CD4-positive, alpha-beta T cell treated with Interleukin-17A for 1 hour (primary cell): ENCODE measurements at regions not wholly inside any gene's neighbourhood (a gene's known extent, or its start where the extent isn't known, plus 50 kb on each side); places are given as distances from the start of the nearest gene placed in this dataset.

Experiments
- DNase-seq: peaks from one replicate; pipeline ENCODE4 v3.0.0-alpha.2; 2020

DNA sequence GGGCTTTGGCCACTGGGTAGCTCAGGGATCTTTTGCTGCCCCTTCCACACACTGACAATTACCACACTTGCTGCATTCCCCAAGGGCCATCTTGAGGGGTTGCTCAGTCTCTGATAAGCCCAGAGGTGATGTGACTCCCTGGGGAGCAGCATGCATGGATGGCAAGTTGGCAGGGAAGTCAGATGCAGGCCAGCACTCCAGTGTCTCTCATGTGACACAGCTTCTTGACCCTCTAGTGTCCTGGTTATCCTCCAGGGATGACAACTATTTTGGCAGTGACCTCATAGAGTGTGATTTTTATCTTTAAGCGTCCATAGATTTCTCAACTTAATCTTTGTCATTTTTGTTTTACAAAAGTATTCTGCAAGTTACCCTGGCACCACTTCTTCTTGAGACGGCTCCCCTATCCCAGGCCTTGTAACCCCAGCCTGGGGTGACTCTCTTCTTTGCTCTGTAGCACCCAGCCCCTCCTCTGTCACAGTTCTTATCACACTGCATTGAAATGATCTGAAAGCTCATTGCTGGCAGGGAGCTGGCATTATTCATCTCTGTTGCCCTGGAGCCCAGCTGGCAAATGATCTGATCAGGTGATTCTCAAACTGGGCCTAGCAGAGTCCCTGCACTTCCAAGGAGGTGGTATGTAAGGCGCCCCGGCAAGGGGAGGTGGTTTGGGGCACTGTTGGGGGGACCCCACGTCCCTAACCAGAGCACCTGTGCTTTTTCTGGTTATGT lies 72.6 kb downstream of the TENT5C start:
- DNase-seq, result no peak

DNA sequence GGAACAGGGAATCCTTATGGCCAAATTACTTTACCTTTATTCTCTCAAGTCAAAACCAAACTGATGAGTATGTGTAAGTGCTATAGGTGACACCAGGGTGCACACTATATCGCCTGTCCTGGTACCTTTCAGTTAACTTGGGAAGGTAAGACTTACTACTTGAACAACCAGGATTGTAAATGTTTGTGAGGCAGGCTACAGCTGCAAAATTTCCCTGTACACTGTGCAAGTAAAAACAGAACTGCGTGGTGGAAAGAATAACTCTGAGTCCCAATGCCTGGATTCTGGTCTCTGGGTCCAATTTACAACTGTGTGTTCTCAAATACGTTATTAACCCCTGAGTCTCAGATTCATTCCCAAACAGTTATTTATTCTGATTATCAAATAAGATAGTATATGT lies 73.5 kb downstream of the TENT5C start:
- no peak for DNase-seq

DNA sequence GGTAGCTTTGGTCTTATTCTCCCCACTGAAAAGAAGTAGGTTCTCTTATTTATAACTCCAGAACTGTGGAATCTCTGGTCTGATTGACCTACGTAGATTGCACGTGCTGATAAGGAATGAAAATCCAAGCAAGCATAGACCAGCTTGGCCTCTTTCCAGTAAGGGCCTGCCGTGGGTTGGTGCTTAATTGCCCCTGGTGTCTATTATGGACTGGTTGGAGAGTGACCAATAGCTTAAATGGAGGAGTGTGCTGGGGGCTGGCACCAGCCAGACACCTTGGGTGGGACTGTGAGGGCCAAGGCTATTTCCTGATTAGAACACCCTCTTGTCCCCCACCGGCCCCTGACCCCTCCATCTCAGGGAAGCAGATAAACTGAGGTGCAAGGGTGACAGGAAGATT lies 74.0 kb downstream of the TENT5C start:
- no peak for DNase-seq

DNA sequence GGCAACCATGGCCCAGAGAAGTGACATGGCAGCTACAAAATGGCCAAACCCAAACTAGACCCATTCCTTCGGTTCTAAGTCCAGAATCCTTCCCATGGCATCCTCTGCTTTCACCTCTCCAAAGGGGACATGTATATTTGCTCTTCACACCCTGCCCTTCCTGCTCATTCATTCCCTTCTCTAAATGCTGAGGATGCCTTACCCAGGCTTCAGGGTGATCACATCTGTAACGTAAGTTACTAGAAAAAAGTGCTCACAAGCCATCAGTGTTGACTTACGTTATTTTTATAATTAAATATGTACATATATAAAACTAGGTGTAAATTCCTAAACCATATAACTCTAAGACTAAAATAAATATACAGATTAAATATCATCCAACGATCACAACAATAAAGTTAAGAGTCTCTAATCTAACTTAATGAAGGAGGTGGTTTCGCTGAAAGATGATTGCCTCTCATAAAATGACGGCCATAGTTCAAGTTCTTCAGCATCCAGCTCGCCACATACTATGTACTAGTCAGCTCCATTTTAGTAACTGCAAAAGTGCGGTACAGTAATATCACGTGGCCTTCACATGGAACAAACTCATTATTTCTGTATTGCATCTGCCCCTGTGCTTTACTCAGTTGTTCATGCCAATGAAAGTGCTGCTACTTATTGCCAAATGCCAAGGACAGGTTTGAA lies 74.6 kb downstream of the TENT5C start:
- DNase-seq, result no peak

DNA sequence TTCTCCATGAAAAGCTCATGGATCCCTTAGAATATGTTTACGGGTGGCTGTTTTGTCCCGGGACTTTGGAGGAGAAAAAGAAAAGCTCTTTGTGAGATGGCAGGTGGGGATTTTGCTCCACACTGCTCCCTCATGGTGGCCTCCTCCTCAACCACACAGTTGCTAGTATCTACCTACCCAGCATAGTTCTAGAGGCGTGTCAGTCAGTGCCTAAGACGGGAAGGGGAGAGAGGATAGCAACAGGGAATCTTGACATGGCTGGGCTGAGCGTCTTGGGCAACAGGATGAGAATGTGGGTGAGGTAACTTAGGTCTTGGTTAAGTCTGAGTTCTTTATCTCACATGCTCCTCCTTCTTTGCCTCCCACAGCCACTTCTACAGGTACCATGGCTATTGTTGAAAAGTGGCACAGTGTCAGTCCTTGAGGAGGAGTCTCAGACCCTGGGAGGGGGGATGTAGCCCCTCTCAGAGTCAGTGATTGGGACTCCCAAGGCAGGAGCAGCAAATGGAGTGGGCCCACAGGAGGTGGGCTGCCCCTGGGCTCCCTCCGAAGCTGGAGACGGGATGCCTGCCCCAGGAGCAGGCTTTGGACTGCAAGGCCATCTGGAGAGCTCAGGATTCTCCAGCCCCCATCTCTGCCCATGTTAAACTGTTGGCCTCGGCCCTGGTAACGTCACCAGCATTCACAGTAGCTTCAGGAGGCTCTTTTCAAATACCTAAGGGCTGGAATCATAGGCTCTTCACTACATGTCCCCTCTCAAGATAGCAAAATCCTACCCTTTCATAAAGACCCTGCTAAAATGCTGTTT lies 75.4 kb downstream of the TENT5C start:
- no peak for DNase-seq

DNA sequence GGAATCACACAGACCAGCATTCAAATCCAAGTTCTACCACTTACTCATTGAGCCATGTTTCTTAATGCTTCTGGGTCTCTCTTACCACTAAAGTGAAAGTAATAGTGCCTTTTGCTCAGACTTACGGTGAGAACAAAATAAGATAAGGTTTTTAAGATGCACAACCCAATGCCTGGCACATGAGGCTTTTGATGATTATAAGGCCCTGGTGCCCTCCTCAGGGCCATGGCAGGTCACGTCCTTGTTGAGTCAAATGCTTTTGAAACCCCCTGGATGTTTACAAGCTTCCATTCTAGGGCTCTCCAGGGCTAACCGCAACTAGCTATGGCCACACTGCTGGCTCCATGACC lies 76.0 kb downstream of the TENT5C start:
- DNase-seq, result no peak

DNA sequence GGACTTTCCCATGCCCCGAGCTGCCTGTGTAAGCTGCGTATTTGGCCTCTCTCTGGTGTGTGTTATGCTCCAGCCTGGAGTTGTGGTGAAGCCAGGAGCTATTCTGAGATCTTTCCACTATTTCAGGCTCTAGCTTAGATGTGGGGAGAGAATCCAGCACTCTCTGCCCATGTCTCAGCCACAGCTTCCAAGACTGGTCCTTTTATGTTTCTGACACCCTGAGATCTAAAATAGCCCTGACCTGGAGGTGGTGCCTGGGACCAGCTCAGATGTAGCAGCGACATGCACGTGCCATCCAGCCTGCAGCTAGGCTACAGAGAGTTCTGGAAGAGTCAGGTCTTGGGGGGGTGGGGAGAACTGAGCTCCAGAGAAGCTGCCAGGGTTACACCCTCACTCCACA lies 76.5 kb downstream of the TENT5C start:
- DNase-seq, result no peak

DNA sequence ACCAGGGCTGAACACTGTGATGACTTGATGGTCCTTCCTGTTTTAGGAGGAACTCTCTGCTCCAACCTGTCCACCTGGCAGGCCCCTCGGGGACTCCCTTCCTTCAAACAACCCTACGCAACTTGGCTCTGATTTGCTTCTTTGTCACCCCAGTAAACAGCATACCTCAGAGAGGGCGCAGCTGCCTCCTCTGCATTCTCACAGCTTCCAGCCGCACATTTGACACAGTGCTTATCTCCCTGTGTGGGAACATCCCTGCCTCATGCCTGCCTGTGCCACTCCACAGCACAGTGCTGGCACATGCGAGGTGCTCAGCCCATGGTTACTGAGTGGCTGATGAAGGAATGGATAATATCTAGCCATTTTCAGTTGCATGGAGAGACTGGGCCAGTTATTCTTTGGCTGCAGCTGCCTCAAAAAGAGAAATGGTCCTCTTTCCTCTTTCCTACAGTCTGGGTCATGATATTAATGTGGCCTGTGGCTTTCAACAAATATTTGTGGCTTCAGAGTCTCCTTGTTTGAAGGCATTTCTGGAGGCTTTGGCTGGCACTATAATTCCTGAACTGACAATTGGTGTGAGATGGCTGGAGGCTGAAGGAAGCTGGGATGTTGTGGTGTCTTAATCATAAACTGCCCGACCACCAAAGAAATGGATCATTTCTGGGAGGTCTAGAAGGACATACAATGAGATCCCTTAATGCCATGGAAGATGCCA lies 77.9 kb downstream of the TENT5C start:
- no peak for DNase-seq

DNA sequence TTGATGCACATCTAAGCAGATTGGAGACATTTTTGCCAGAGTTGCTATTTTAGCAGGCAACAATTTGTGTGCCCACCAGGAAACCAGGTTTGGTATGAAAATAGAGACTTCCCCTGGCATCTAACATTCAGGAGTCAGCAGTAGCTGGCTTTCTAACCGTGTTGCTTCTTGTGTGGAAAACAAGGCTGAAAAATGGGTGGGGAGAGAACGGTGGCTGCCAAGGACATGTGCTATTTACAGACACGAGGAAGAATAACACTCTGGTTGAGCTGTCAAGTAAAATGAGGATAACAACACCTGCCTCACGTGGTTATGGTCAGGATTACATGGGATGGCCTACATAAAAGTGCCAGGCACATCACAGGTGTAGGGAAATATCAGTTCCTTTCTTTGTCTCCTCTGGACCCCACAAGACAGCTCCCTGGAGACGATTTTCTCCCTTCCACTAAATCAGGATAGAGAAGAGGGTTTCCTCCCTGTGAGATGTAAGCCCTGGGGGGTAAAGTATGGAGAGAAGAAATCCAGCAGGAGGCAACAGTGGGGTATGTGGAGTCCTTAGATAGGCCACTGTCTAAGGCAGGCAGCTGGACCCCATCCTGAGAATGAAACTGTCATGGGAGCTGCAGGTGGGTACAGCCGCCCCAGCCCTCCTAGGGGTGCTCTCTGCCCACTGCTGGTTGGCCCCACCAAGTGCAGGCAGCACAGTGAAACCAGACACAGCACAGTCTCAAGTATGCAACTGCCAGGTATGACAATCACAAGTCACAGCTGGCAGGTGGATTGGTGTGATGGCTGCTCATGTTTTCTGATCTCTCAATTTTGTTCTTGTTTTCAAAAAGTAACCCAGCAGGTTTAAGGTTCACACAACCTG lies 80.3 kb downstream of the TENT5C start:
- no peak for DNase-seq

DNA sequence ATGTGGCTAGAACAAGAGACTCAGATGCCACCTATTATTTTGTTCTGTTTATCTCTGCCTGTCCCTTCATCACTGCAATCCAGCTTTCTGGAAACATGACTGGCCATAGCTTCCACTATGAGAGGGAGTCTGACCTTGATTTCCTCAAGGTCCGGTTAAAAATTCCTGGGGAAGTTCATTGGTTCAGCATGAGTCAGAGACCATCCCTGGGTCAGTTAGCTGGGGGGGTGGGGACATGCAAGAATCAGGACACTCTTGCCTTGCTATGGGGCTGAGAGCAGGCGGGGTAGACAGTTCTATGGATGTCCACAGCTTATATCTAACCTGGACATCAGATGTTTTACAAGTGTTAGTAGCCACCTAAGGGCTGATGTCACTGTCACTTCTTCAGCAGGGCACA lies 81.1 kb downstream of the TENT5C start:
- no peak for DNase-seq

DNA sequence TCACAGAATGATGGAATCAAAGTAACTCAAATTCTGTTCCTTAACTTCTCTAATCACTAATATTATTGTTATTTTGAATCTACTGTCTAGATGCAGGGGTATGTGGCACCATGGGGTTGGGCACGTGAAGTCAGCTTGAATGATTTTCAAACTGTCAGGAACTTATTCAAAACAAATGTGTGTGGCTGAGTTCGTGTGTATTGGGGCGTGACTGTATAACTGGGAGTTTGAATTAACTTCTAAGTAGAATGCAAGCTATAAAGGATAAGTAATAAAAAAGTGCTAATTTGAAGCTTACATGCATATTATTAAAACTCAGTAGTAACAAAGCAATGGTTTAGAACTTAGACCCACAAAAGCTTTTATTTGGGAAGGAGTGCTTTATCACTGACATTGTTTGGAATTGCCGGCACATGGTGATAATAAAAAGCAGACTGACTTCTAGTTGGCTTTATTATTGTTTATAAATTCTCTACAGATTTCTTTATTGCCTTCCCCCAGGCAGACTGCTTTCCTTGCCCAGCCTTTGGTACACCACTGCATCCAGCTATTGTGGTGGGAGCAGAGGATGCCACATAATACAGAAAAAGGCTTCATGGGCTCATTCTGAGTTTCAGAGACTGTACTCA lies 84.3 kb downstream of the TENT5C start:
- no peak for DNase-seq

DNA sequence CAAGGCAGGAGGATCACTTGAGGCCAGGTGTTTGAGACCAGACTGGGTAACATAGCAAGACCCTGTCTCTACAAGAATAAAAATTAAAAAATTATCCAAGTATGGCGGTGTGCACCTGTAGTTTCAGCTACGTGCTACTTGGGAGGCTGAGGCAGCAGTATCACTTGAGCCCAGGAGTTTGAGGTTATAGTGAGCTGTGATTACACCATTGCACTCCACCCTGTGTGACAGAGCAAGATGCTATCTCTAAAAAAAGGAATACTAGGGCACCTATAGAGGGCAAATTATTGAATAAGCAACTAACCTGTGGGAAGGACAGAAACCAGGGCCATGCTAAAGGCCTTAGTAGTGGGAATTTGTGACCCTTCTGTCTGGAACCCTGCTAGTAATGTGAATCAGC lies 86.1 kb downstream of the TENT5C start:
- DNase-seq, result no peak

DNA sequence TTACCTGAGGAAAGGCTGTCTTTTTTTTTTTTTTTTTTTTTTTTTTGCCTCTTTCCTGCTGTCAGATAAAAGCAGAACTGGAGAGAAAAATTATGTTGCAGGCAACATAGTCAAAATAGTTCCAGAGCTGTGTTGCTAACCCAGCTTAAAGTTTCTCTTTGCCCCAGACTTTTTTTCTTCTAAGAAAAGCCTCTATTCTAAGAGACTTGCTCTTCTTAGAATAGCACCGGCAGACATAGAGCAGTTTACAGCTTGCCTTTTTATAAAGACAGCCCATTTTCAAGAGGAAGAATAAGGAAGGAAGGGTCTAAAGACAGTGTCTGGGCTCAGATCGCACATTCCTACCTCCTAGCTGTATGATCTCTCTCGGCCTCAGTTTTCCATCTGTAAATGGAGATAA lies 88.7 kb downstream of the TENT5C start:
- no peak for DNase-seq

DNA sequence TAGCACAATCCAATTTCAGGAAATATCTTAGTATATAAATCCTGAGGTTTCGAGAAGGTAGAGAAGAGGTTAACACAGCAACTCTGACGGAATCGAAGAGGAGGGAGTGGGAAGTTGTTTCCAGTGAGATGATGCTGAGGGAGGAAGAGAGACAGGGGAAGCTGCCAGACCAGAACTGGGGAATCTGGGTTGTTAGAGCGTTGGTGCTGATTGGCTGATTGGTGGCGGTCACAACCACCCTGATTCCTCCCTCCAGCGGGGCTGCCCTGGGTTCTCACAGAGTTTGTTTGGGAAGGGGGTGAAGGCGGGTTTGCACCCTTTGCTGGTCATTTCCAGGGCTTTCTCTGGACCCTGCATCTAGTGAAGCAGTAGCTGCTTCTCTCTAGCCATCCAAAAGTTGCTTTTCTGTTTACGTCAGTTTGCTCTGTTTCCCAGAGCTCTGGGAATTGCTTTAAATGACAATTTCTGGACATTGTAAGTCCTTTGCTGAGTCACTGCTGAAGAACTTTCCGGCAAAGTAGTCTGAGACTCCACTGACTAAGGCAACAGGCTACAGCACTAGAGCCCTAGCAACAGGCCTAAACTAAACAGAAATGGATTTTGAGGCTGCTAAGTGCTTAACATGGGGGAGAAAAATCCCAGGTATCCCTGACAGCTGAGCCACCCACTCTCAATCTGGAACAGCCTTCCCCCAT lies 90.1 kb downstream of the TENT5C start:
- no peak for DNase-seq

DNA sequence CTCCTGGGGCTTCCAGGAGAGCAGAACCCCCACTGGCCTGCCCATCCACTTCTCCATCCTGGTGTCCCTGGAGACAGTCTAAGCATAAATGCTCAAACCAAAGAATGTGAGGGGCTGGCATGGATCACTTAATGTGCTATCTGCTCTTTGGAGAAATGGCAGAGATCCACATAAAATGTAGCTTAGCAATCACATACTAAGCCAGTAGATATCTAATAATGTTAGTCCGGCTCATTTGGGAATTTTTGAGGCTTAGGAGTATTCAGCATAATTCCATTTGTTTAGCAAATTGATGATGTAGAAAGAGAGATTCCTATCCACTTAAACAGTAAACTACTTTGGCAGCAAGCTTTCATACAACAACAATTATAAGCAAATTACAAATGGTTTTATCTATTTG lies 90.7 kb downstream of the TENT5C start:
- no peak for DNase-seq

DNA sequence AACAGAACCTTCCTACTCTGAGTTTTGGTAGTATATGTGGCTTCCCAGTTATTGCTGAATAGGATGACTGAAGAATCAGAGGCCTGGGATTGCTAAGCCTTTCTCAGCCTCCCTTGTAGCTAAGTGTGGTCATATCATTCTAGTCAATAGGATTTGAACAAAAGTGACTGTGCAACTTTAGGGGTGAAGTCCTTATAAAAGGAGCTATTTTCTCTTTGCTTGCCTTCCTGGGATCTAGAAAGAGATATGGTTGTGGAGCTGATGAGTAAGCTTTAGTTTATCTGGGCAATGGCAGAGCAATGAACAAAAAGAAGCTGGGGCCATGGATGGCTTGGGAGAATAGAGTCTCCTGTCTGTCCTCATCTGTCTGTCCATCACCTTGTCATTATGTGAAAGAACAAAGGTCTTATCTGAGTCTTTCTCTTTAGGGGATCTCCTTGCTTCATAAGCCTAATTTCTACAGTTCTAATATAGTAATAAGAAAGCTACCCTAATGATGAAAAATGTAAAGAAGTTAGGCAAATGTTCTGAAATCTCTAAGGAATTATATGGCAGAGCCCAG lies 91.5 kb downstream of the TENT5C start:
- no peak for DNase-seq

DNA sequence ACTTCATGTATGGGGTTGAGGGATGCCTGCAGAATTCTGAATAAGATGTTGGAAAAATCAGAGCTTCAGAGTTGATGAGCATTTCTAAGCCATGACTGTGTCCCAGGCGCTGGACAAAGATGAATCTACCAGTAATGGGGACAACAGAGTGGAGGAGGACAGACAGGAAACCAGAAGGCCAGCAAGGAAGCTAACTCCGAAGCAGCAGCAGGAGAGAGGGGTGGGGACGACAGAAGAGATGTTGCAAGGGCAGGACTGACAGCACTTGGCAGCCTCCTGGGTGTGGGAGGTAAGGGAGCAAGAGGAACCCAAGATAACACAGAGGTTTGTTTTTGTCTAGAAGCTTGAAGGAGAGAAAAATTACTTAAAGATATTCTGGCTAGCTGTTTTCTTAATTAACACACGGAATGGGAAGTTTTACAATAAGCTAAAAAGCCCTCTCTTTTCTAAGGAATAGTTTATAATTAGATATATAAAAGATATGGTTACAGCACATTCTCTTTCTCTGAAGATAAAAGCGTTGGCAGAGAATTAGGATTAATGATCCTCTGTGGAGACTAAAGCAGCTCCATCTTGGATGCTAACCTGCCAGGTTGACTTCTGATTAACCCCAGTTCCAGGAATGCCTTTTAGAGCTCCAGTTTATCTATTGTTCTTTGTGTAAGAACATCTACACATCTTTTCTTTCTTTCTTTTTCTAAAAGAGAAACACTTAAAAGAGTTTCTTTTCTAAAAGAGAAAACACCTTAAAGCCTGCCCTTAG lies 92.7 kb downstream of the TENT5C start:
- DNase-seq, result no peak

DNA sequence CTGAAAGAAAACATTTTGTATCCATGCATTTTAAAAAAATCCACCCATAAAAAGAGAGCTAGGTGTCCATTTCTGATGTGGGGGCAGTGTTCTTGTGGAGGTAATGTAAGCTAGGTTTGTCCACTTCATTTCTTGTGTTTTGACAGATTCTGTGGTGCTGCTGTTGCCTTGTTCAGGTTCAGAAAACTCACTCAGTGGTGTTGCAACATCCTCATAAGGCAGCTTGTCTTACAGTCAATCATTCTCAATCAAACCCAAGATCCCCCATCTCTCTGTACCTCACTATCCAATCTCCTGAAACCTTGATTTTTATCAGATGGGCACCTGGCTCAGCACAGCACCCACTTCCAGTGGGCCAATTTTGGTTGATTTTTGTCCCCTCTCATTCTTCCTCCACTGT lies 94.1 kb downstream of the TENT5C start:
- no peak for DNase-seq

DNA sequence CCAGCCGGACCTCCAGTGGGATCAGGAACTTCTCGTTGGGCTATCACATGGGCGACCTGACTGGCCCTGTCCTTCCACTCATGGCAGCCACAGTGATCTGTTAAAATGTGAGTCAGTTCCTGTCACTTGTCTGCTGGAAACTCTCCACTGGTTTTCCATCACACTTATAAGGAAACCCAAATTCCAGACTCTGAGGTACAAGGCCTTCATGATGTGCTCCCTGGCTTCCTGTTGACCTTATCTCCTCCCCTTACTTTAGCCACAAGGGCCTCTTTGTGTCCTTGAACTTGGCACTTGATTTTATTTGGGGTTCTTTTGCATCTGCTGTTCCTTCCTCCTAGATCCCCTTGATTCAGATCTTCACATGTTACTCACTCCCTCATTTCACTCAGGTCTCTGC lies 96.8 kb downstream of the TENT5C start:
- DNase-seq, result no peak

DNA sequence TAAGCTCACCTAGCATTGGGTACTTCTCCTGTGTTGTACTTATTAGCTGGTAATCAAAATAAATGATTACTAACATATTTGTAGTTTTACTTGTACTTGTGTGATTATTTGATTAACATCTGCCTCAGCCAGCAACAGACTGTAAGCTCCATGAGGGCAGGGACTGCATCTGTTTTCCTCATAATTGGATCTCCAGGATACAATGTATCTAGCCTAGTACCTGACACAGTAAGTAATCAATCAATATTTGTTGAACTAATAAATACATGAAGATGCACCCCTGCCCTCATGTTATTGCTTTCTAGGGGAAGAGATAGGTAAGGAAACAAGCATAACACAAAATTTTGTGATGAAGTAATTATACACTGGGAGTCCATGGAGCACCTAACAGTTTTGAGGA lies 101.5 kb downstream of the TENT5C start:
- no peak for DNase-seq
